HS-5 (cell line): ENCODE measurements at regions not wholly inside any gene's neighbourhood (a gene's known extent, or its start where the extent isn't known, plus 50 kb on each side); places are given as distances from the start of the nearest gene placed in this dataset.

Experiments
- DNase-seq: peaks from one replicate; pipeline ENCODE4 v3.0.0-alpha.2; 2012; ENCODE audit warnings: low read depth

DNA sequence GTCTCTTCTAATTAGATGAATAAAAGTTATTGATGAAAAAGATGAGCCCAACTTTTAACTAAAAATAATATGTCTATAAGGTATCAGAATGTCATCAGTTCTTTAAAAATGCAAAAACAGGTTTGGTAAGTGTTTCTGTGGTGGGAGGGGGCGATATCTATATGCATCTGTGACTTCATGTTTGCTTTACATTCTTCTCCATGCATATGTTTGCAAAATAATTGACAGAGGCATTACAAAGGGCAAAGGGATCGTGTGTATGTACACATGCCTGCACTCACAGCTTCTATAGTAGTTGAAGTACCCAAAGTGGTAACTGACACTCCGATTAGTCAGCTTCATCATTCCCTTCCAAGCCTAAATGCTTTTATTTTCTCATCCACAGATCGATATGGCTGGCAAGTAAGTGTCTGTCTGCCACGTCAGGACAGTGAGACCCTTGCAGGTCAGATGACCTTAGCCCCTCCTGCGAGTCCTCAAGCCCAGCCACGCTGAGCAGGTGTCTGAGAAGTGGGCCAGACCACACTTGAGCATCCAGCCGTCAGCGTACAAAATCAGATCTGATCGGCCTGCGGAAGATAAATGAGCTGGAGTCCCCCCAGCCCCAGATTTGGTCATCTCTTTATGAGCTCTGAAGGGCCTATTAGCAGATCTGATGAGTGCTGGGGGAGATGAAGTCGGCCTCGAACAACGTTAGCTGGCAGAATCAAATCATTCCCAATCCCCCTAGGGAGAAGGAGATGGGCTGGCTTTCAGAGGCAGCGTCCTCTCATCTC, 369.1 kb downstream of the MAFB start:
- DNase-seq, result no peak

DNA sequence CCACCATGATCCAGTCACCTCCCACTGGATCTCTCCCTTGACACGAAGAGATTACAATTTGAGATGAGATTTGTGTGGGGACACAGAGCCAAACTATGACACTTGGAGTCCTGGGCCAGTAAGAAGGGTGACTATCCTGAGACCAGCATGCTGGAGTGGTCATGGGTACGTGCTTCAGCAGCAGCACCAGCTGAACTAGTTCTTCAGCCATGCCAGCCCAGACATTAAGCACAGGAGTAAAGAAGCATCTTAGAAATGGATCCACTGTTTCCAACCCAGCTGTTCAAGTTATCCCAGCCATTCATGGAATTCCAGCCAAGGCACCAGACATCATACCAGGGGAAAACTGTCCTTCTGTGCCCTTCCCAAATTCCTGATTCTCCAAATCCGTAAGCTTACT, 370.0 kb downstream of the MAFB start:
- no peak for DNase-seq

- no peak for DNase-seq
These were observed 371.8 kb downstream of the MAFB start for GRCh38 chr20:40317156-40317790.

GRCh38 chr20:40314278-40314677, 374.8 kb downstream of the MAFB start:
- DNase-seq, result no peak

GRCh38 chr20:40313730-40314129, 375.3 kb downstream of the MAFB start:
- no peak for DNase-seq

DNA sequence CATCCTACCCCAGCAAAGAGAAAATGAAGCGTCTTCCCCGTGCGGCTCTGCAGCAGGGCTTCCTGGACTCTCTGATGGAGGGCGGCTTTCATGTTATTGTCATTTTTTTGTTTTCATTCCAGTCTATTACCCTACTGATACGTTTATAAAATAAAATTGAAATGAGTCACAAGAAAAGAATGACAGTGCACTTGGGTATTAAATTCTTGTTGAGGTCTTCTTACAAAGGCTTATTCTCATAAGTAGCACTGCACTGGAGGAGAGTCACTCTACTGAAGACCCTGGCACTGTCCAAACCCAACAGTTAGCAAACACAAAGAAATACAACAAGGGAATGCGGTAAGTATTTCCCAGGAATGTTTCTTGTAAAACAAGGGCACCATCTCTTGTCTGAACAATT, 379.3 kb downstream of the MAFB start:
- DNase-seq, result no peak

DNA sequence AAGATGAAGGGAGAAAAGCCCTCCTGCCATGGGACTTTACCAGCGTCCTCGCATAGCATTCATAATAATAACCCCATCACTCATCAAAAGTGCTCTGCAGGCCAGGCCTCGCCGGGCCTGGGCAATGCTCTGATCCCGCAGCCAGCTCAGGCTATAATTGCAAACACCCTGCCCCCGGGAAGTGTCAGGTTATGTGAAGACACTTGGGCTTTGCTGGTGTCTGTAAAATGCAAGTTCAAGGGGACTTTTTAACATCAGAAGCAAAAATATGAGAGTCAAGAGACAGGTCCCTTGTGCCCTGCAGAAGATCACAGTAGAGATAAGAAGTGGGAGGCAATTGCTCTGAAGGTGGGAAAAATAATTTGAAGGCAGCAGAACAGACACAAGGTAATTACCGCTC, 381.0 kb downstream of the MAFB start:
- no peak for DNase-seq

DNA sequence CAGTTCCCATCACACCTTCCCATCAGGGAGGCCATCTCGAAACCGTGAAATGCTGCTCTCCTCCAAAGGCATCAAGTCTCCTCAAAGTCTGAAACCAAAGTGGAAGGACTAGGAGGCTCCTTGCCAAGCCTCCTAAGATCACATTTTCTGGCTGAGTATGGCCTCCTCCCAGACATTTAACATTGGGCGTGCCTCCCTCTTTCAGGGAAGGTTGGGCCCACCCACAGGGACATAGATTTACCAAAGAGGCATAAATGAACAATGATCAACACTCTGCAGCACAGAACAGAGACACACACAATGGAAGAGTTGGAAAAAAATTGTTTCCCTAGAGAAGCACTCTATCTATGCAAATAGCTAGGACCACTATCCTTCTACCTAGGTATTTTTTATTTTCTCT, 381.8 kb downstream of the MAFB start:
- DNase-seq, result no peak

- no peak for DNase-seq
These were observed 383.7 kb downstream of the MAFB start for GRCh38 chr20:40305303-40305702.

DNA sequence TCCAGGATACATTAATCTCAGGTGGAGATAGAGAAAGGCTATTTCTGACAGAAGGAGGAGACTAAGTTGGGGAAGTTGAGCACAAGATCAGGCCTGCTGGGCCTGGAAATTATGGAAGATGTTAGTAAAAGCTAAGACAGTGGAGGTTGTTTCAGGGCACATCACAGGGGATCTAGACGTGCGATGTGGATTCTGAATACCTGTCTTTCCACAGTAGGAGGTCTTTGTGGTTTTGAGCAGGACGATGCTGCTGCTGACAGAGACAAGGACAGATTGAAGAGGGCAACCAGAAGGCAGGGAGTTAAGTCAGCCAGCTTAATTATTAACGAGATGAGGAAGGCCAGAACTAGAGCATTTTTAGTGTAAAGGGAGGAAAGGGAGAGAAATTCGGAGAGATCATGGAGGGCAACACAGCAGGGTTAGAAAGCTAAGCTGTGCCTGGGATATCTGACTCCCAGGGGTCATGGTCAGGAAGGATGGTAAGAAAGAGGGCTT, 384.9 kb downstream of the MAFB start:
- no peak for DNase-seq

- DNase-seq, result no peak
These were observed 394.3 kb downstream of the MAFB start for GRCh38 chr20:40294747-40295146.

- no peak for DNase-seq
These were observed 394.9 kb downstream of the MAFB start for GRCh38 chr20:40294175-40294574.

DNA sequence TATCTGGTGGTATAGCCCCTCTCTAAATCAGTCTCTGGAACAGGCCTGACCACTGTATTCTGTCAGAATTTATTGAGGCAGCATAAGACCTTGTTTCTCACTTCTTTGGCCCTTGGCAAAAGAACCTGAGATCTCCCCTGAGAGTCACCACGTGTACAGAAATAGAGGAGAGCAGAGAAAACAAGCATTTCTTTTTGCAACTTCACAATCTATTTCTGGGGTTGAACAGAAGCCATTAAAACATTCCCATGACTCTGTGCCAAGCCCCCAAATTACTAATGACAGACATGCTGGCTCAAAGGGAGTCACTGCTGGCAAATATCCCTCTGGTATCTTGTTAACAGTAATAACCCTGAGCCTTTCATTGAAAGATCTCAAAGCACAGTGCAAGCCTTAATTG, 395.3 kb downstream of the MAFB start:
- DNase-seq, result no peak

- DNase-seq, result no peak
These were observed 397.4 kb downstream of the MAFB start for GRCh38 chr20:40291493-40292135.

DNA sequence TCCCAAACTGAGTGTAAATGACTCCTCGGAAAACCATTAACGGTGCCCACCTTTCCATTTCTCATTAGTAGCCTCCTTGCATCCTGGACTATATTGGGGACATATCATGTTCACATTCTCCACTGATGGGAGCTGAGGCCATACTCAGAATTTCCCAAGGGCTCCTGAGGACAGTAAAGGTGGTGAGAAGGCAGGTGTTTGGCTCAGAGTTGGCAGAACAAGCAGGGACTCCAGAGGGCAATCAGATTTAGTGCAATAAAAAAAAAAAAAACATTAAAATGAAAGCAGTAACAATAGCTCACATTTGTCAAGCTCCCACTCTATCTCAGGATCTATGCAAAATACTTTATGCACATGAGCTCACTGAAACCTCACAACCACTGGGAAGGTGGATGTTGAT, 401.4 kb downstream of the MAFB start:
- DNase-seq, result no peak

- DNase-seq, result no peak
These were observed 402.0 kb downstream of the MAFB start for GRCh38 chr20:40286975-40287531.

DNA sequence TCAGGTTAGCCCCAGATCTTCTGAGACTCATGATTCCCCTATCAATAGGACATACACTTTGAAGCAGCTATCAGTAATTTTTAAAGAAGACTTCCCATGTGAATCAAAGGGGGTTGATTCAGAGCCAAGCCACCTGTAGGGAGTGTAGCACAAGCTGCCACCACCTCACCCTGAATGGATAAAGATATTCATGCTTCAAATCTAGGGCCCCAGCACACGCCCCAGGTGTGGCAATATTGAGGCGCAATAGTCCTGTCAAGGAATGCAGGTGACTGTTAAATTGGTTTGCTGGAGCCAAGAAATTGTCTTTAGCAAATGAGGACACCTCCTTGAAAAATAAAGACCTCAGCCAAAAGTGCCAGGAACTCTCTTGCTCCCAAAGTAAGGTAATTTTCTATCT, 404.4 kb downstream of the MAFB start:
- no peak for DNase-seq

- DNase-seq, result no peak
These were observed 405.3 kb downstream of the MAFB start for GRCh38 chr20:40283689-40284088.

GRCh38 chr20:40282941-40283340, 406.1 kb downstream of the MAFB start:
- DNase-seq, result no peak

GRCh38 chr20:40282541-40282940, 406.5 kb downstream of the MAFB start:
- no peak for DNase-seq

DNA sequence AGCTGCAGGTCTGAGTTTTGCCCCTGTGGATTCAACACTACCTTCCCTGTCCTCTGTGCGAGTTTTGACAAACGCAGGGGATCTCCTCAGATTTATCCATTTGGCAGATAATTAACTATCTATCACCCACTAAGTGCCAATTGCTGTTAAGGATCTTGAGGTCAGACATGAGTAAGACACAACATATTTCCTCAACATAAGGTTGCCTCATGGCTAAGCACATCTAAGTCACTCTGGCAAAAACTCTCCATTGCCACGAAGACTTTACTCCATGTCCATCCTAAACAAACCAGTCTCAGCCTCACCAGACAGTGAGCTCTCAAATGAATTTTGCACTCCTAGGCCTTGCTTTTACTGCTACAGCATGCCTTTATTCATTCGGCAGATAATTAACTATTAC, 408.4 kb downstream of the MAFB start:
- no peak for DNase-seq

GRCh38 chr20:40279390-40279789, 409.6 kb downstream of the MAFB start:
- DNase-seq, result peak; percentile 59

- DNase-seq, result no peak
These were observed 410.4 kb downstream of the MAFB start for GRCh38 chr20:40278673-40279072.
